Left ventricle myocardium inferior (tissue), 1 donor: ENCODE measurements at regions not wholly inside any gene's neighbourhood (a gene's known extent, or its start where the extent isn't known, plus 50 kb on each side); places are given as distances from the start of the nearest gene placed in this dataset.
A peak's percentile ranks its signal among the peaks of the same experiment; 100 is the strongest.

ENCODE experiments used
- DNase-seq: peaks from one replicate; pipeline ENCODE4 v3.0.0-alpha.2; 2020
- H3K27ac ChIP-seq: fragments of 200-600 bp; replicated peaks from 2 replicates; pipeline ENCODE4 v1.8.0; 2021
- H3K27me3 ChIP-seq: fragments of 200-600 bp; 2 replicates; pipeline ENCODE4 v1.8.0; 2021; ENCODE audit warnings: low read depth
- H3K36me3 ChIP-seq: fragments of 200-600 bp; 2 replicates; pipeline ENCODE4 v1.8.0; 2021
- H3K4me1 ChIP-seq: fragments of 200-600 bp; 2 replicates; pipeline ENCODE4 v1.8.0; 2021
- H3K4me3 ChIP-seq: fragments of 200-600 bp; 2 replicates; pipeline ENCODE4 v1.8.0; 2021; ENCODE audit warnings: mild to moderate bottlenecking, moderate library complexity
- H3K9me3 ChIP-seq: fragments of 200-600 bp; replicated peaks from 2 replicates; pipeline ENCODE4 v1.8.0; 2021
- intact Hi-C: fragments of 100-400 bp; cut with micrococcal nuclease; formaldehyde crosslinking; loops from one replicate; pipeline ENCODE4 v1.11.0; 2022
- TF ChIP-seq, protein P1 (sequence below): fragments of 200-600 bp; IDR thresholded peaks from 2 replicates; pipeline ENCODE4 v1.8.0; 2021; ENCODE audit warnings: antibody characterized with exemption, mild to moderate bottlenecking, borderline replicate concordance
- donor health status: DM: no; HTN: yes; CAD: no; lungs with severe emphysema.

DNA sequence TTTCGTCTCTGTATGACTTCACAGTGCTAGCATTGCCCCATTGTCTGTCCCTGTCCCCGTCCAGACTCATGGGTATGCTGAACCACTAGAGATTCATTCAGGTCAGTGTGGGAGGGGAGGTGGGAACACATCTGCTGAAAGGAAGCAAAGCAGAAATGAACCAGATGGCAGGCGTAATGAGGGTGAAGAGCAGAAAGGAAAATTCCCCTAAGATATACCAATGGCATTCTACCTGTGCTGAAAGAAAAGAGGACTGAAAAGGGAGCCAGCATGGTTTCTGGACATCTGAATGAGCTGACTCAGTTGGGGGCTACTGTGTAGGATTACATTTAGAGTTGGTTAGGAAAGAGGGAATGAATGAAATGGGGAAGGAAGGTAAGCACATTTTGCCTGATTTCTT is 678.7 kb downstream of the MAT2B start:
- no peaks in the 10 kb centered on the region for H3K27me3 ChIP-seq
- no peak for DNase-seq
- H3K36me3 ChIP-seq = no peaks in the 10 kb centered on the region
- H3K4me1 ChIP-seq = peaks cover 2% of the 10 kb centered on the region
- H3K4me3 ChIP-seq = no peak overlapping the region
- H3K27ac ChIP-seq = no peak overlapping the region
- TF ChIP-seq, protein P1, sequence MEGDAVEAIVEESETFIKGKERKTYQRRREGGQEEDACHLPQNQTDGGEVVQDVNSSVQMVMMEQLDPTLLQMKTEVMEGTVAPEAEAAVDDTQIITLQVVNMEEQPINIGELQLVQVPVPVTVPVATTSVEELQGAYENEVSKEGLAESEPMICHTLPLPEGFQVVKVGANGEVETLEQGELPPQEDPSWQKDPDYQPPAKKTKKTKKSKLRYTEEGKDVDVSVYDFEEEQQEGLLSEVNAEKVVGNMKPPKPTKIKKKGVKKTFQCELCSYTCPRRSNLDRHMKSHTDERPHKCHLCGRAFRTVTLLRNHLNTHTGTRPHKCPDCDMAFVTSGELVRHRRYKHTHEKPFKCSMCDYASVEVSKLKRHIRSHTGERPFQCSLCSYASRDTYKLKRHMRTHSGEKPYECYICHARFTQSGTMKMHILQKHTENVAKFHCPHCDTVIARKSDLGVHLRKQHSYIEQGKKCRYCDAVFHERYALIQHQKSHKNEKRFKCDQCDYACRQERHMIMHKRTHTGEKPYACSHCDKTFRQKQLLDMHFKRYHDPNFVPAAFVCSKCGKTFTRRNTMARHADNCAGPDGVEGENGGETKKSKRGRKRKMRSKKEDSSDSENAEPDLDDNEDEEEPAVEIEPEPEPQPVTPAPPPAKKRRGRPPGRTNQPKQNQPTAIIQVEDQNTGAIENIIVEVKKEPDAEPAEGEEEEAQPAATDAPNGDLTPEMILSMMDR = no peak
- intact Hi-C loops = no loop called here
- H3K9me3 ChIP-seq = no peaks in the 10 kb centered on the region

DNA sequence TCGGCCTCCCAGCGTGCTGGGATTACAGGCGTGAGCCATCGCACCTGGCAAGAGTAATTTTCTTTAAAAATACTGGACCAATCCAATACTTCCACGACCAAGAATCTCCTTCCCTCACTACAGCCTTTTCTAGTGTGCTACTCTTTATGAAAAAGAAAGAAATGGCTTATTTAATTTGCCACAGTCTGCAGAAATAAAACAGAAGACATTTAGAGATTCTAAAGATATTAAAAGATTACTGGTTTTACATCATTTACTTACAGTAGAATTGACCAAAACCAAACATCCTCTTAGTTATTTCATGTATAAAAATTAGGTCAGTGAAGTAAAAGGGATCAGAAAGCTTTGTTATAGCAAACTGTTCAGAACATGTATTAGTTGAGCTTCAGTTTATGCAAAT is 679.6 kb downstream of the MAT2B start:
- no peaks in the 10 kb centered on the region for H3K36me3 ChIP-seq
- H3K27me3 ChIP-seq = no peaks in the 10 kb centered on the region
- no peak overlapping the region for H3K4me3 ChIP-seq
- TF ChIP-seq, protein P1 = no peak
- no peak overlapping the region for H3K27ac ChIP-seq
- no peaks in the 10 kb centered on the region for H3K9me3 ChIP-seq
- no peak for DNase-seq
- intact Hi-C loops = no loop called here
- peaks cover 10% of the 10 kb centered on the region for H3K4me1 ChIP-seq

DNA sequence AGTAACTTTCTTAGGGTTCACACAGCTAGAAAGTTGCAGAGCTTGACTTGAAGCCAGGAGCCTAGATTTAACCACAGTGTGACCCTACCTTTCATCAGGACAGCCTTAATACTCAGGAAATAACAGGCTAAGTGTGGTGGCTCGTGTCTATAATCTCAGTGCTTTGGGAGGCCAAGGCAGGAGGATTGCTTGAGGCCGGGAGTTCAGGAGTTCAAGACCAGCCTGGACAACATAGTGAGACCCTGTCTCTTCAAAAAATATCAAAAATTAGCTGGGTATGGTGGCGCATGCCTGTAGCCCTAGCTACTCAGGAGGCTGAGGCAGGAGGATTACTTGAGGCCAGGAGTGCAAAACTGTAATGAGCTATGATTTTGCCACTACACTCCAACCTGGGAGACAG is 681.1 kb downstream of the MAT2B start:
- no peak for DNase-seq
- no peaks in the 10 kb centered on the region for H3K27me3 ChIP-seq
- intact Hi-C loops = no loop called here
- TF ChIP-seq, protein P1 = no peak
- H3K27ac ChIP-seq = no peak overlapping the region
- H3K4me1 ChIP-seq = peaks cover 18% of the 10 kb centered on the region
- no peak overlapping the region for H3K4me3 ChIP-seq
- H3K36me3 ChIP-seq = no peaks in the 10 kb centered on the region
- no peaks in the 10 kb centered on the region for H3K9me3 ChIP-seq

DNA sequence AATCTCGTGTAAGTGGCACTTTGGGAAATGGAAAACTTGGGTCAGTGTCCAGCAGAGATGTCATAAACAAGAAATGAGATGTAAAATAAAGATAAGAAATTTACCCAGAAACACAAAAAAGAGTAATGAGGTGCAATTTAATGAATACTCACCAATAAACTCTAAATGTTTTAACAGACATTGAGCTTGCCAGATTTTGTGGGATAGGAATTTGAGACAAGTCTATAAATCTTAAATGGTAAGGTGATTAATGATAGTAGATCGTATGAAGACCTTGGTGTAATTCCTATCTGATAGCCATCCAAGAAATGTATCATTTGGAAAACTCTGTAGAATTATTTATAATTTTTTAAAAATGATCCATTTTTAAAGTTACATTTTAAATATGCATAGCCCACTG is 682.4 kb downstream of the MAT2B start:
- peaks cover 26% of the 10 kb centered on the region for H3K4me1 ChIP-seq
- H3K27ac ChIP-seq = no peak overlapping the region
- TF ChIP-seq, protein P1 = no peak
- no peaks in the 10 kb centered on the region for H3K9me3 ChIP-seq
- no peaks in the 10 kb centered on the region for H3K36me3 ChIP-seq
- intact Hi-C loops = no loop called here
- DNase-seq = no peak
- H3K4me3 ChIP-seq = no peak overlapping the region
- no peaks in the 10 kb centered on the region for H3K27me3 ChIP-seq

DNA sequence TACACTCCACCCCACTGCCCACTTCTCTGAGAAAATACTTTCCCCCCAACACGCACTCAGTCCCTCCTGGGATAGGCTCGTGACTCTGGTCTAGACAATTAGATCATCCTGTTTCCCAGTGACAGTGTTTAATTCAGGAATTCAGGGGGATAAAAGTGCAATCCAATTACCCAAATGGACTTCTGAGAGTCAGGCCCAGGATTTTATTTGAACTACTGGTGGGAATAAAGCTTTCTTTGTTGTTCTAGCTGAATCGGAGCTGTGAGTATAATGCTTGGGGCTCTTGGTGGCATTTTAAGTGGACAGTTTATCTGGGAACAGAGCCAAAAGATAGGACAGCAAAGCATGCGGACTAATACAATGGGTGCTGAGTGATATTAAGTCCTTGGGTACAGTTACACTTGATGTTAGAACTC is 683.3 kb downstream of the MAT2B start:
- H3K36me3 ChIP-seq = no peaks in the 10 kb centered on the region
- no peak for DNase-seq
- no peaks in the 10 kb centered on the region for H3K9me3 ChIP-seq
- intact Hi-C loops = no loop called here
- H3K27ac ChIP-seq = peak overlapping the region; percentile 65
- TF ChIP-seq, protein P1 = no peak
- no peak overlapping the region for H3K4me3 ChIP-seq
- no peaks in the 10 kb centered on the region for H3K27me3 ChIP-seq
- peaks cover 26% of the 10 kb centered on the region for H3K4me1 ChIP-seq

DNA sequence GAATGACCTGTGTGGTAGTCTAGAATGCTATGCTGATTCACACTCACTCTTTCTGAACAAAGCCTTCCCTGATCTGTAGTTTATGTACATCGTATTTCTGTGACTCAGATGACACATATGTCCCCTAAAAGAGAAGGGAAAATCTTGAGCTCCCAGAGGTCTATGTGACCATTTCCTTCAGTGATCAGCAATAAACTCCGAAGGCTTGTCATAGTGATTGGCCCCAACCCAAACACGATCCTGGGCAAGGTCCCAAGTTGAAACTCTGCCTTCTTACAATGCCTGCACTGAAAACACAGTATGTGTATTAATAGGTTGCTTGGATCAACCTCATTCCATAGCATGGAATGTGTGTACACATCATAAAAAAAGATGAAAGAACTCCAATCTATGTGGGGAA is 685.8 kb downstream of the MAT2B start:
- Histone ChIP-seq H3K4me3 (no peak overlapping the region), H3K27ac (peak overlapping the region; percentile 39), H3K27me3 (no peaks in the 10 kb centered on the region), H3K4me1 (peaks cover 26% of the 10 kb centered on the region), H3K36me3 (no peaks in the 10 kb centered on the region), H3K9me3 (no peaks in the 10 kb centered on the region)
- DNase-seq = peak; percentile 47
- TF ChIP-seq, protein P1 = no peak
- intact Hi-C loops = no loop called here
